ENCODE measurements at regions not wholly inside any gene's neighbourhood (a gene's known extent, or its start where the extent isn't known, plus 50 kb on each side); places are given as distances from the start of the nearest gene placed in this dataset.

DNA sequence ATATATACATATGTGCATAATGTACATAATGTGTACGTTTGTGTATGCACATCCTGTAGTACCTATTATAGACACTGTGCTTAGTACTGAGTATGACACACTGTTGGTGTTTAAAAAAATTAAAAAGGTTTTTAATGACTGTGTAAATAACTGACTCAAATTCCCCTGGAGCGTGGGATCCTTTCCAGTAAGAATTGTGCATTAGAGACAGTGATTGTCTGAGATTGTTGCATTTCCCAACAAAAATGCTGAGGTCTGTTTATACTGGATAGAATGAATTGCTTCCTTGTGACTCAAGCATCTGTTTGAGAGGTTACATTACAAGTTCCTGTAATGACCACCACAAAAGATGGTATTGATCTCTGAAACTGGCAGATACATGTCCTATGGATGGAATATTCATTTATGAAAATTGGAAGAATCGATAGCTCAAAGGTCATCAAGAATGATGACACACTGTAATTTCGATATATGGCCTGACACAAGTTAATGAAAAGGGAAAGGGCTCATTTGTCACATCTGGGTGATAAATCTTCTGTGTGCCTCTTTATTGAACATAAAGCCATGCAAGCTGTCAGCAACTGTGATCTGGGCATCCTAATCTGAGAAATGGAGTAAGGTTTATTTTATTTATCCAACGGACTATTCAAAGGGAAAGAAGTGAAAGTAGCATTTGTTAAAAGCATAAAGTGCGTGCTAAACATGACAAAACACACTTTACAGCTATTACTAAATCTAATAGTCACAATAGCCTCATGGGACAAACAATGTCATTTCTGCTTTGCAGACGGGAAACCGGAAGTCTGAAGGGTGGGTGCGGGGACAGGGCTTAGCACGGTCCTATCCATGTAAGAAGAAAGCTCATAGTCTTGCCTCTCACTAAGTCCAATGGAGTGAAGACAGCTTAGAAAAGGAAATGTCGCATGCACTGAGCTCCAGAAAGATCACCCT is 228.8 kb downstream of the CDH11 start:
- DNase-seq (ENCODE audit: low read depth) = peak; percentile 20
- no peak overlapping the region for H3K4me3 ChIP-seq (ENCODE audit: low read depth, low read length)
- TF ChIP-seq, protein P1, sequence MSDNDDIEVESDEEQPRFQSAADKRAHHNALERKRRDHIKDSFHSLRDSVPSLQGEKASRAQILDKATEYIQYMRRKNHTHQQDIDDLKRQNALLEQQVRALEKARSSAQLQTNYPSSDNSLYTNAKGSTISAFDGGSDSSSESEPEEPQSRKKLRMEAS (IDR thresholded peaks at IDR 0.05; ENCODE audit: low read depth, low read length) = no peak

DNA sequence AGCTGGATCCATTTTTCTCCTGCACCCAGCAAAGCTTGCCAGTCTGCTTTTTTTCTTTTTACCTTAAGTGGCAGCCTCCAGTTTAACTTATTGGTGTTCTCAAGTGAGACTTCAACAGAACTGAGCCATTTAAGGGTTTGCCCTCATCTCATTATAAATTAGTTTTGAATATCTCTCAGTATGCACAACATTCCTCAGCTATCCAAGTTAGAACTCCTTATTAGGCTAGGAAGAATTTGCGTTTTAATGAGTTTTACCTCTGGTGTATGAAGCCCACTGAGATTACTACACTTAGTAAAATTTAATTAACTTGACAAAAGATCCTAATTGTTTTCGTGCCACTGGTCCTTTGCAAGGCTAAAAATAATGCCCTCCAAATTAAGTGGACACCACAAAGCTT is 232.4 kb downstream of the CDH11 start:
- TF ChIP-seq, protein P1 (IDR thresholded peaks at IDR 0.05; ENCODE audit: low read depth, low read length) = no peak
- TF ChIP-seq POLR2A (IDR thresholded peaks at IDR 0.05; ENCODE audit: extremely low read depth, insufficient read length) (no peak), MYC (IDR thresholded peaks at IDR 0.05; ENCODE audit: low read depth, low read length) (no peak)
- TF ChIP-seq, protein P2, sequence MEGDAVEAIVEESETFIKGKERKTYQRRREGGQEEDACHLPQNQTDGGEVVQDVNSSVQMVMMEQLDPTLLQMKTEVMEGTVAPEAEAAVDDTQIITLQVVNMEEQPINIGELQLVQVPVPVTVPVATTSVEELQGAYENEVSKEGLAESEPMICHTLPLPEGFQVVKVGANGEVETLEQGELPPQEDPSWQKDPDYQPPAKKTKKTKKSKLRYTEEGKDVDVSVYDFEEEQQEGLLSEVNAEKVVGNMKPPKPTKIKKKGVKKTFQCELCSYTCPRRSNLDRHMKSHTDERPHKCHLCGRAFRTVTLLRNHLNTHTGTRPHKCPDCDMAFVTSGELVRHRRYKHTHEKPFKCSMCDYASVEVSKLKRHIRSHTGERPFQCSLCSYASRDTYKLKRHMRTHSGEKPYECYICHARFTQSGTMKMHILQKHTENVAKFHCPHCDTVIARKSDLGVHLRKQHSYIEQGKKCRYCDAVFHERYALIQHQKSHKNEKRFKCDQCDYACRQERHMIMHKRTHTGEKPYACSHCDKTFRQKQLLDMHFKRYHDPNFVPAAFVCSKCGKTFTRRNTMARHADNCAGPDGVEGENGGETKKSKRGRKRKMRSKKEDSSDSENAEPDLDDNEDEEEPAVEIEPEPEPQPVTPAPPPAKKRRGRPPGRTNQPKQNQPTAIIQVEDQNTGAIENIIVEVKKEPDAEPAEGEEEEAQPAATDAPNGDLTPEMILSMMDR (IDR thresholded peaks at IDR 0.05; ENCODE audit: low read depth, low read length) = no peak
- no peak overlapping the region for H3K4me3 ChIP-seq (ENCODE audit: low read depth, low read length)
- DNase-seq (ENCODE audit: low read depth) = no peak

DNA sequence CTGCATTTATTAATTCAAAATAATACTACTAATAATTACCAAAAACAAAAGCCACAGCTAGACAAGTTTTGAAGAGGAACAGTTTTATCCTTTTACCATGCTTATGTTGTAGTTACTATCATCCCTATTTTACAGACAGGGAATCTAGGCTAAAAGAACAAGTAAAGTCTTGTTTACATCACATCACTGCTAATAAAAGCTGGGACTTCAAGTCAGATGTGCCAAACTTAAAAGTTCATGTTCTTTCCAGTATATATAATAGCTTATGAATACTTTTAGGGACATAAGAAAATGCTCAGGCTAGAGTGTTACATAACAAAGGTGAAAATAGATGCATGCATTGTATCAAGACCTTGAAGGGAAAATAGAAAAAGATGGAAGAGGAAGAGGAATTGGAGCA is 234.2 kb downstream of the CDH11 start:
- no peak for DNase-seq (ENCODE audit: low read depth)
- TF ChIP-seq MYC (IDR thresholded peaks at IDR 0.05; ENCODE audit: low read depth, low read length) = no peak
- TF ChIP-seq, protein P2 (IDR thresholded peaks at IDR 0.05; ENCODE audit: low read depth, low read length) = no peak
- TF ChIP-seq, protein P1 (IDR thresholded peaks at IDR 0.05; ENCODE audit: low read depth, low read length) = no peak
- TF ChIP-seq POLR2A (IDR thresholded peaks at IDR 0.05; ENCODE audit: extremely low read depth, insufficient read length) = no peak
- no peak overlapping the region for H3K4me3 ChIP-seq (ENCODE audit: low read depth, low read length)

DNA sequence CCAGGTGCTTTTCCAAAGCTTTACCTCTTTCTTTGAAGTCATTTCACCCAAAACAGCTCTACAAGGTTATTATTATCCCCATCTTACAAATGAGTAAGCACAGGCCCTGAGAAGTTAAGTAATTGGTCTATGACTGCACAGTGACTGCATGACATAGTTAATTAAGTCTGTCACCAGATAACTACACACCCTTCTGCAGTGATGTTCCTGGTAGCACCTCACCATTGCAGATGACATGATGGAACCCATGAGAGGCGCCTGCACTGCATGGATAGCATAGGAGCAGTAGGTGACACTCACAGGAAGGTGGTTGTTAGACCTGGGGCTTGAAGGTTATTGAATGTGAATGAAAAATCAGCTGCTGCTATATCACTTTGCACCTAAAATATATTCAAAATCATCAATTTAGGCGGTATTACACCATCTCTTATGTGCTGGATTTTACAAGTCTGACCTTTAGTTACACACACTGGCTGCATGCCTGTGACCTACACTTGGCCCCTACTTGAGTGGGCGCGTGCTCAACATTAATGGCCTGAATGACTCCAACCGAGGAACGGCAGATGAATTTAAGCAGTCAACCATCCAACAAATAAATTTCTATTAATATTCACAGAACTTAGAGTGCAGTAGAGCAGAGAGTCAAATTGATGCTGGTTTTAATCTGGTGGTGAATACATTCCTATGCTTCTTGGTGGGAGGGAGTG is 239.6 kb downstream of the CDH11 start:
- TF ChIP-seq, protein P2 (IDR thresholded peaks at IDR 0.05; ENCODE audit: low read depth, low read length) = no peak
- TF ChIP-seq, protein P1 (IDR thresholded peaks at IDR 0.05; ENCODE audit: low read depth, low read length) = no peak
- TF ChIP-seq MYC (IDR thresholded peaks at IDR 0.05; ENCODE audit: low read depth, low read length) (no peak), POLR2A (IDR thresholded peaks at IDR 0.05; ENCODE audit: extremely low read depth, insufficient read length) (no peak)

GRCh38 chr16:64880994-64881393 is 240.9 kb downstream of the CDH11 start:
- H3K4me3 ChIP-seq (ENCODE audit: low read depth, low read length) = no peak overlapping the region
- no peak for DNase-seq (ENCODE audit: low read depth)
- TF ChIP-seq MYC (IDR thresholded peaks at IDR 0.05; ENCODE audit: low read depth, low read length) (no peak), POLR2A (IDR thresholded peaks at IDR 0.05; ENCODE audit: extremely low read depth, insufficient read length) (no peak)
- TF ChIP-seq, protein P1 (IDR thresholded peaks at IDR 0.05; ENCODE audit: low read depth, low read length) = no peak
- TF ChIP-seq, protein P2 (IDR thresholded peaks at IDR 0.05; ENCODE audit: low read depth, low read length) = no peak

More for the DNA sequence above, 239.6 kb downstream of the CDH11 start:
- DNase-seq (ENCODE audit: low read depth) = no peak
- no peak overlapping the region for H3K4me3 ChIP-seq (ENCODE audit: low read depth, low read length)

DNA sequence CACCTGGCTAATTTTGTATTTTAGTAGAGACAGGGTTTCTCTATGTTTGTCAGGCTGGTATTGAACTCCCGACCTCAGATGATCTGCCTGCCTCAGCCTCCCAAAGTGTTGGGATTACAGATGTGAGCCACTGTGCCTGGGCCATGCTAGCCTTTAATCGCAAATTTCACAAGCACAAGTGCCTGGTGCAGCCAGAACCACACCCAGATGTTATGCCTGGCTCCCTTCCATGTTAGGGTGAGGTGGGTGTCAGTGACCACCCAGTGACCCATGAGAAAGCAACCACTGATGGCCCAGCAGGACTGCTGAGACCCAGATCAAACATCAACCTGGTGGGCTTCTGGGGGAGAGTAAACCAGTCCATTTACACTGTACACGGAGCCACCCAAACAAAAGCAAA is 241.9 kb downstream of the CDH11 start:
- H3K4me3 ChIP-seq (ENCODE audit: low read depth, low read length) = no peak overlapping the region
- DNase-seq (ENCODE audit: low read depth) = no peak
- TF ChIP-seq MYC (IDR thresholded peaks at IDR 0.05; ENCODE audit: low read depth, low read length) (no peak), POLR2A (IDR thresholded peaks at IDR 0.05; ENCODE audit: extremely low read depth, insufficient read length) (no peak)
- TF ChIP-seq, protein P2 (IDR thresholded peaks at IDR 0.05; ENCODE audit: low read depth, low read length) = no peak
- TF ChIP-seq, protein P1 (IDR thresholded peaks at IDR 0.05; ENCODE audit: low read depth, low read length) = no peak
